CD1c-positive myeloid dendritic cell (primary cell): ENCODE measurements at regions not wholly inside any gene's neighbourhood (a gene's known extent, or its start where the extent isn't known, plus 50 kb on each side); places are given as distances from the start of the nearest gene placed in this dataset.

Source experiments
- DNase-seq: peaks from one replicate; pipeline ENCODE4 v3.0.0-alpha.2; 2016; ENCODE audit errors: extremely low spot score

GRCh38 chr5:33322632-33323031 lies 118.1 kb upstream of the TARS1 start:
- DNase-seq, result no peak

GRCh38 chr5:33324667-33325307 lies 116.0 kb upstream of the TARS1 start:
- DNase-seq, result no peak

- DNase-seq, result no peak
Measured at GRCh38 chr5:33328818-33329217, 111.9 kb upstream of the TARS1 start.

- DNase-seq, result no peak
Measured at GRCh38 chr5:33329891-33330290, 110.9 kb upstream of the TARS1 start.

- no peak for DNase-seq
Measured at GRCh38 chr5:33330426-33330825, 110.3 kb upstream of the TARS1 start.

GRCh38 chr5:33330992-33331391 lies 109.8 kb upstream of the TARS1 start:
- no peak for DNase-seq

- DNase-seq, result no peak
Measured at GRCh38 chr5:33332804-33333203, 108.0 kb upstream of the TARS1 start.

GRCh38 chr5:33334829-33335228 lies 105.9 kb upstream of the TARS1 start:
- DNase-seq, result no peak

GRCh38 chr5:33336891-33337636 lies 103.7 kb upstream of the TARS1 start:
- no peak for DNase-seq

GRCh38 chr5:33337637-33337992 lies 103.2 kb upstream of the TARS1 start:
- DNase-seq, result no peak

GRCh38 chr5:33338336-33339110 lies 102.2 kb upstream of the TARS1 start:
- no peak for DNase-seq

GRCh38 chr5:33339413-33339812 lies 101.4 kb upstream of the TARS1 start:
- DNase-seq, result no peak

- DNase-seq, result no peak
Measured at GRCh38 chr5:33340195-33340594, 100.6 kb upstream of the TARS1 start.

GRCh38 chr5:33341351-33341750 lies 99.4 kb upstream of the TARS1 start:
- no peak for DNase-seq

GRCh38 chr5:33343676-33344327 lies 97.0 kb upstream of the TARS1 start:
- DNase-seq, result no peak

- no peak for DNase-seq
Measured at GRCh38 chr5:33346534-33346933, 94.2 kb upstream of the TARS1 start.

GRCh38 chr5:33361781-33362180 lies 79.0 kb upstream of the TARS1 start:
- no peak for DNase-seq

- DNase-seq, result no peak
Measured at GRCh38 chr5:33362915-33363314, 77.8 kb upstream of the TARS1 start.

GRCh38 chr5:33363537-33363936 lies 77.2 kb upstream of the TARS1 start:
- no peak for DNase-seq

GRCh38 chr5:33364406-33364805 lies 76.4 kb upstream of the TARS1 start:
- no peak for DNase-seq

GRCh38 chr5:33367416-33367815 lies 73.3 kb upstream of the TARS1 start:
- no peak for DNase-seq
